ENCODE measurements at regions not wholly inside any gene's neighbourhood (a gene's known extent, or its start where the extent isn't known, plus 50 kb on each side); places are given as distances from the start of the nearest gene placed in this dataset.

GRCh38 chr2:204040016-204040415 is 103.5 kb downstream of the ICOS start:
- Histone ChIP-seq H3K27me3 (ENCODE audit: control insufficient read depth, low read length) (no peaks in the 10 kb centered on the region), H3K9me3 (ENCODE audit: control insufficient read depth, insufficient read depth, low read length) (no peaks in the 10 kb centered on the region), H3K27ac (ENCODE audit: low read depth, low read length) (no peak overlapping the region), H3K79me2 (ENCODE audit: control insufficient read depth, low read length) (no peaks in the 10 kb centered on the region), H3K4me2 (ENCODE audit: low read length) (no peak overlapping the region), H3K9me2 (replicated peaks; ENCODE audit: control insufficient read depth, low read length) (no peaks in the 10 kb centered on the region), H3K36me3 (ENCODE audit: control insufficient read depth, low read length) (no peaks in the 10 kb centered on the region), H4K20me1 (ENCODE audit: control insufficient read depth, insufficient read depth, low read depth, low read length) (no peaks in the 10 kb centered on the region), H3K4me1 (ENCODE audit: control insufficient read depth, low read length) (no peaks in the 10 kb centered on the region), H3F3A (ENCODE audit: control insufficient read depth, insufficient read depth) (no peaks in the 10 kb centered on the region), H3K4me3 (ENCODE audit: low read length) (no peak overlapping the region)
- TF ChIP-seq CTCF (IDR thresholded peaks at IDR 0.05; ENCODE audit: low read depth, low read length, poor library complexity, severe bottlenecking) = no peak
- no peak for TF ChIP-seq EZH2phosphoT487 (IDR thresholded peaks at IDR 0.05; ENCODE audit: borderline replicate concordance, low read length)

- Histone ChIP-seq H3K9me3 (ENCODE audit: control insufficient read depth, insufficient read depth, low read length) (no peaks in the 10 kb centered on the region), H3K36me3 (ENCODE audit: control insufficient read depth, low read length) (no peaks in the 10 kb centered on the region), H3K27ac (ENCODE audit: low read depth, low read length) (no peak overlapping the region), H3F3A (ENCODE audit: control insufficient read depth, insufficient read depth) (no peaks in the 10 kb centered on the region), H3K4me1 (ENCODE audit: control insufficient read depth, low read length) (0 out of 2 replicates have a peak, but pooled peaks cover 2% of the 10 kb centered on the region), H3K79me2 (ENCODE audit: control insufficient read depth, low read length) (no peaks in the 10 kb centered on the region), H4K20me1 (ENCODE audit: control insufficient read depth, insufficient read depth, low read depth, low read length) (no peaks in the 10 kb centered on the region), H3K4me3 (ENCODE audit: low read length) (no peak overlapping the region), H3K9me2 (replicated peaks; ENCODE audit: control insufficient read depth, low read length) (no peaks in the 10 kb centered on the region), H3K27me3 (ENCODE audit: control insufficient read depth, low read length) (no peaks in the 10 kb centered on the region), H3K4me2 (ENCODE audit: low read length) (no peak overlapping the region)
- no peak for TF ChIP-seq CTCF (IDR thresholded peaks at IDR 0.05; ENCODE audit: low read depth, low read length, poor library complexity, severe bottlenecking)
- TF ChIP-seq EZH2phosphoT487 (IDR thresholded peaks at IDR 0.05; ENCODE audit: borderline replicate concordance, low read length) = no peak
These were observed 105.8 kb downstream of the ICOS start for GRCh38 chr2:204042401-204042800.

- Histone ChIP-seq H3K4me3 (ENCODE audit: low read length) (no peak overlapping the region), H3F3A (ENCODE audit: control insufficient read depth, insufficient read depth) (no peaks in the 10 kb centered on the region), H4K20me1 (ENCODE audit: control insufficient read depth, insufficient read depth, low read depth, low read length) (no peaks in the 10 kb centered on the region), H3K4me1 (ENCODE audit: control insufficient read depth, low read length) (0 out of 2 replicates have a peak, but pooled peaks cover 2% of the 10 kb centered on the region), H3K4me2 (ENCODE audit: low read length) (no peak overlapping the region), H3K79me2 (ENCODE audit: control insufficient read depth, low read length) (no peaks in the 10 kb centered on the region), H3K9me3 (ENCODE audit: control insufficient read depth, insufficient read depth, low read length) (no peaks in the 10 kb centered on the region), H3K27me3 (ENCODE audit: control insufficient read depth, low read length) (no peaks in the 10 kb centered on the region), H3K9me2 (replicated peaks; ENCODE audit: control insufficient read depth, low read length) (no peaks in the 10 kb centered on the region), H3K36me3 (ENCODE audit: control insufficient read depth, low read length) (no peaks in the 10 kb centered on the region), H3K27ac (ENCODE audit: low read depth, low read length) (no peak overlapping the region)
- TF ChIP-seq EZH2phosphoT487 (IDR thresholded peaks at IDR 0.05; ENCODE audit: borderline replicate concordance, low read length) (no peak), CTCF (IDR thresholded peaks at IDR 0.05; ENCODE audit: low read depth, low read length, poor library complexity, severe bottlenecking) (no peak)
These were observed 109.6 kb downstream of the ICOS start for GRCh38 chr2:204046145-204046544.

Data from DOHH2 (cell line).